ENCODE measurements at regions not wholly inside any gene's neighbourhood (a gene's known extent, or its start where the extent isn't known, plus 50 kb on each side); places are given as distances from the start of the nearest gene placed in this dataset.

DNA sequence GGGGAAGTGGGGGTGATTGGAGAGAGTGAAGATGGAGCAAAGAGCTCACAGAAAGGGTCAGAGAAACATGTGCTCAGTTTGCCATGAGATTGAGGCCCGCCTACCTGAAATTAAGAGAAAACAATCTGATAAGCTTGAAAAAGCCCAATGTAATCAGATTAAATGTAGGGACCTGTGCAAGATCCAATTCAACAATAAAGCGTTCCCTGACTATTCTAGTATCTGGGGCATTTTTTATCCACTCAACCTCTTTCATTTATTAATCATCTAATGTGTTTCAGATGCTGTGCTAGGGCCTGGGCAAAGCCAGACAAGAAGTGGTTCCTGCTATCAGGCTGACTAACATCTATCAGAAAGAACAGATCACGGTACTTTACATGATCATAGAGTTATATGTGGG lies 238.4 kb upstream of the MYO3A start:
- TF ChIP-seq, protein P1, sequence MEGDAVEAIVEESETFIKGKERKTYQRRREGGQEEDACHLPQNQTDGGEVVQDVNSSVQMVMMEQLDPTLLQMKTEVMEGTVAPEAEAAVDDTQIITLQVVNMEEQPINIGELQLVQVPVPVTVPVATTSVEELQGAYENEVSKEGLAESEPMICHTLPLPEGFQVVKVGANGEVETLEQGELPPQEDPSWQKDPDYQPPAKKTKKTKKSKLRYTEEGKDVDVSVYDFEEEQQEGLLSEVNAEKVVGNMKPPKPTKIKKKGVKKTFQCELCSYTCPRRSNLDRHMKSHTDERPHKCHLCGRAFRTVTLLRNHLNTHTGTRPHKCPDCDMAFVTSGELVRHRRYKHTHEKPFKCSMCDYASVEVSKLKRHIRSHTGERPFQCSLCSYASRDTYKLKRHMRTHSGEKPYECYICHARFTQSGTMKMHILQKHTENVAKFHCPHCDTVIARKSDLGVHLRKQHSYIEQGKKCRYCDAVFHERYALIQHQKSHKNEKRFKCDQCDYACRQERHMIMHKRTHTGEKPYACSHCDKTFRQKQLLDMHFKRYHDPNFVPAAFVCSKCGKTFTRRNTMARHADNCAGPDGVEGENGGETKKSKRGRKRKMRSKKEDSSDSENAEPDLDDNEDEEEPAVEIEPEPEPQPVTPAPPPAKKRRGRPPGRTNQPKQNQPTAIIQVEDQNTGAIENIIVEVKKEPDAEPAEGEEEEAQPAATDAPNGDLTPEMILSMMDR (conservative IDR thresholded peaks at IDR 0.05; ENCODE audit: control insufficient read depth, insufficient read depth, low read depth, low read length) = no peak
- H3K4me3 ChIP-seq (ENCODE audit: control insufficient read depth, low read depth, low read length) = no peak overlapping the region
- DNase-seq (ENCODE audit: low read depth) = no peak

- TF ChIP-seq, protein P1 (conservative IDR thresholded peaks at IDR 0.05; ENCODE audit: control insufficient read depth, insufficient read depth, low read depth, low read length) = no peak
- no peak for DNase-seq (ENCODE audit: low read depth)
Observed at GRCh38 chr10:25696013-25696708, 237.9 kb upstream of the MYO3A start.

DNA sequence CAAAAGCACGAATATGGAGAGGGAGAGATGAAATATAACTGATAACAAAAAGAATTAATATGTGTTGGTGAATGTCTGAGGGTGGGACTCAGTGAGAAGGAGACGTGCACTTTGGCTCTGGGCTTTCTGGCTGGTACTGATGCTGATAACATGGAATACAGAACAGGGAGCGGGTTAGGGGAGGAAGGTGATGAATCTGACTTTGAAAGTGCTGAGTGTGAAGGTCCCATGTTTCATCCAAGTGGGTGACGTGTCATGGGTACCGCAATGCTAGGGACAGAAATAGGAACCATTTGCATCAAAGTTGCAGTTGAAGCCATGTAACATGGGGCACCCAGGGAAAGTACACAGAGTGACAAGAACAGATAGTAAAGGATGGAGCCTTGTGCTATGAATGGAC lies 236.6 kb upstream of the MYO3A start:
- DNase-seq (ENCODE audit: low read depth) = no peak
- TF ChIP-seq, protein P1 (conservative IDR thresholded peaks at IDR 0.05; ENCODE audit: control insufficient read depth, insufficient read depth, low read depth, low read length) = no peak
- H3K4me3 ChIP-seq (ENCODE audit: control insufficient read depth, low read depth, low read length) = no peak overlapping the region

More at GRCh38 chr10:25696013-25696708, 237.9 kb upstream of the MYO3A start:
- H3K4me3 ChIP-seq (ENCODE audit: control insufficient read depth, low read depth, low read length) = no peak overlapping the region

- H3K4me3 ChIP-seq (ENCODE audit: control insufficient read depth, low read depth, low read length) = no peak overlapping the region
- TF ChIP-seq, protein P1 (conservative IDR thresholded peaks at IDR 0.05; ENCODE audit: control insufficient read depth, insufficient read depth, low read depth, low read length) = no peak
- no peak for DNase-seq (ENCODE audit: low read depth)
Observed at GRCh38 chr10:25698638-25699037, 235.4 kb upstream of the MYO3A start.

GRCh38 chr10:25699631-25700030 lies 234.4 kb upstream of the MYO3A start:
- TF ChIP-seq, protein P1 (conservative IDR thresholded peaks at IDR 0.05; ENCODE audit: control insufficient read depth, insufficient read depth, low read depth, low read length) = no peak
- no peak for DNase-seq (ENCODE audit: low read depth)
- H3K4me3 ChIP-seq (ENCODE audit: control insufficient read depth, low read depth, low read length) = no peak overlapping the region

DNA sequence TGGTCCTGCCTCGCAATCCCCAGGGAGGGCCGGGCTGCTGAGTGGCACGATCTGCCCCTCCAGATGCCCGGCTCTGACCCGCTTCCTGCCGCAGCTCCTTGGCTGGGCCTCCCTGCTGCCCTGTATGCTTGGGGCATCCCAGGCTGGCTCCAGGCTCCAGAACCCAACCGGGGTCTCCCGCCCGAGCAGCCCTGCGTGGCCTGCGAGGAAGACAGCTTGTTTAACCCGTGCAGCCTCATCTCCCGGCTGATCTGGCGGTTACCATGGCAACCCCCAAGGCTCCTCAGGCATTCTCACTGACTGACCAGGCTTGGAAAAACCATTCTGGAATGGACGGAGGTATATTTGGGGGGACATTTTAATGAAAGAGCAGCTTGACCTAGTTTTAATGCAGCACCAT lies 232.4 kb upstream of the MYO3A start:
- H3K4me3 ChIP-seq (ENCODE audit: control insufficient read depth, low read depth, low read length) = no peak overlapping the region
- no peak for DNase-seq (ENCODE audit: low read depth)
- TF ChIP-seq, protein P1 (conservative IDR thresholded peaks at IDR 0.05; ENCODE audit: control insufficient read depth, insufficient read depth, low read depth, low read length) = no peak

All from fibroblast of mammary gland (primary cell).